Midbrain (tissue), 1 donor: ENCODE measurements at regions not wholly inside any gene's neighbourhood (a gene's known extent, or its start where the extent isn't known, plus 50 kb on each side); places are given as distances from the start of the nearest gene placed in this dataset.

Experiments used
- DNase-seq: peaks from one replicate; lab custom pipeline; 2025; lab: John Stamatoyannopoulos, UW

GRCh38 chr10:29757551-29758297, 123.0 kb upstream of the SVIL start:
- DNase-seq: no peak

- DNase-seq: no peak
Observed at GRCh38 chr10:29756451-29756850, 121.7 kb upstream of the SVIL start.

- no peak for DNase-seq
Observed at GRCh38 chr10:29753283-29753682, 118.5 kb upstream of the SVIL start.

- no peak for DNase-seq
Observed at GRCh38 chr10:29751684-29752083, 116.9 kb upstream of the SVIL start.

- DNase-seq: no peak
Observed at GRCh38 chr10:29751240-29751639, 116.5 kb upstream of the SVIL start.

- no peak for DNase-seq
Observed at GRCh38 chr10:29749150-29749549, 114.4 kb upstream of the SVIL start.

- no peak for DNase-seq
Observed at GRCh38 chr10:29748109-29748650, 113.4 kb upstream of the SVIL start.

GRCh38 chr10:29746080-29746797, 111.5 kb upstream of the SVIL start:
- no peak for DNase-seq

GRCh38 chr10:29740981-29741545, 106.3 kb upstream of the SVIL start:
- DNase-seq: no peak

GRCh38 chr10:29738341-29738740, 103.6 kb upstream of the SVIL start:
- no peak for DNase-seq

- no peak for DNase-seq
Observed at GRCh38 chr10:29737074-29737593, 102.4 kb upstream of the SVIL start.

- no peak for DNase-seq
Observed at GRCh38 chr10:29736366-29737073, 101.7 kb upstream of the SVIL start.

GRCh38 chr10:29735628-29736365, 101.0 kb upstream of the SVIL start:
- DNase-seq: no peak

- no peak for DNase-seq
Observed at GRCh38 chr10:29734962-29735627, 100.3 kb upstream of the SVIL start.

GRCh38 chr10:29734640-29734961, 99.8 kb upstream of the SVIL start:
- DNase-seq: no peak

GRCh38 chr10:29733323-29733722, 98.6 kb upstream of the SVIL start:
- DNase-seq: no peak

GRCh38 chr10:29732918-29733317, 98.1 kb upstream of the SVIL start:
- DNase-seq: no peak

- no peak for DNase-seq
Observed at GRCh38 chr10:29731760-29732159, 97.0 kb upstream of the SVIL start.

GRCh38 chr10:29730969-29731368, 96.2 kb upstream of the SVIL start:
- DNase-seq: no peak

- no peak for DNase-seq
Observed at GRCh38 chr10:29730458-29730857, 95.7 kb upstream of the SVIL start.

- no peak for DNase-seq
Observed at GRCh38 chr10:29728541-29729049, 93.8 kb upstream of the SVIL start.
